Peyer's patch (tissue), 4 donors: ENCODE measurements at regions not wholly inside any gene's neighbourhood (a gene's known extent, or its start where the extent isn't known, plus 50 kb on each side); places are given as distances from the start of the nearest gene placed in this dataset.

Experiments used
- POLR2A ChIP-seq, 2 donors: fragments of 450-650 bp; IDR thresholded peaks; one replicate each; pipeline ENCODE4 v1.5.1; 2017; ENCODE audit warnings: antibody characterized with exemption in 2 of 2, mild to moderate bottlenecking in 2 of 2, moderate library complexity in 2 of 2
- TF ChIP-seq, protein P1 (sequence below), 6 experiments: fragments of 450-650 bp in 4 of 6; fragments of 200-600 bp in 2 of 6; sonication (generic) in 1 of 6; IDR thresholded peaks; one replicate each; pipeline ENCODE4 v1.5.1; 2017 to 2019; ENCODE audit warnings: antibody characterized with exemption in 6 of 6, mild to moderate bottlenecking in 3 of 6, moderate library complexity in 1 of 6

DNA sequence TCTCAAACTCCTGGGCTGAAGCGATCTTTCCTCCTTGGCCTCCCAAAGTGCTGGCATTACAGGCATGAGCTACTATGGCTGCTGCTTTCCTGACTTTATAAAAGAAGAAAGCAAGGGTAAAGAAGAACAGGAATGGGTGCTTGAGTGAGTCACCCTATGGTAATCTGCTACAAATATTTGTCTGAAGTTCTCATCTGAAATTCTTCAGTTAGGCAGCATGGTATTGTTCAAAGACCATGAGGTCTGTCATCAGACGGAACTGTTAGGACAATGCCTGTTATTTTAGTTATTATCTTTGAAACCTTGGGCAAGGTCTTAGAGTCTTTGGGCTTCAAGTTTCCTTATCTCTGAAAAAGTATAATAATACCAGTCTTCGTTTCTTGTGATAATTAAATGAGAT, 695.8 kb downstream of the RNF144A start:
- TF ChIP-seq, protein P1, sequence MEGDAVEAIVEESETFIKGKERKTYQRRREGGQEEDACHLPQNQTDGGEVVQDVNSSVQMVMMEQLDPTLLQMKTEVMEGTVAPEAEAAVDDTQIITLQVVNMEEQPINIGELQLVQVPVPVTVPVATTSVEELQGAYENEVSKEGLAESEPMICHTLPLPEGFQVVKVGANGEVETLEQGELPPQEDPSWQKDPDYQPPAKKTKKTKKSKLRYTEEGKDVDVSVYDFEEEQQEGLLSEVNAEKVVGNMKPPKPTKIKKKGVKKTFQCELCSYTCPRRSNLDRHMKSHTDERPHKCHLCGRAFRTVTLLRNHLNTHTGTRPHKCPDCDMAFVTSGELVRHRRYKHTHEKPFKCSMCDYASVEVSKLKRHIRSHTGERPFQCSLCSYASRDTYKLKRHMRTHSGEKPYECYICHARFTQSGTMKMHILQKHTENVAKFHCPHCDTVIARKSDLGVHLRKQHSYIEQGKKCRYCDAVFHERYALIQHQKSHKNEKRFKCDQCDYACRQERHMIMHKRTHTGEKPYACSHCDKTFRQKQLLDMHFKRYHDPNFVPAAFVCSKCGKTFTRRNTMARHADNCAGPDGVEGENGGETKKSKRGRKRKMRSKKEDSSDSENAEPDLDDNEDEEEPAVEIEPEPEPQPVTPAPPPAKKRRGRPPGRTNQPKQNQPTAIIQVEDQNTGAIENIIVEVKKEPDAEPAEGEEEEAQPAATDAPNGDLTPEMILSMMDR (IDR thresholded peaks at IDR 0.05) = no peak
- no peak for TF ChIP-seq POLR2A (IDR thresholded peaks at IDR 0.05)
